ENCODE measurements at regions not wholly inside any gene's neighbourhood (a gene's known extent, or its start where the extent isn't known, plus 50 kb on each side); places are given as distances from the start of the nearest gene placed in this dataset.

DNA sequence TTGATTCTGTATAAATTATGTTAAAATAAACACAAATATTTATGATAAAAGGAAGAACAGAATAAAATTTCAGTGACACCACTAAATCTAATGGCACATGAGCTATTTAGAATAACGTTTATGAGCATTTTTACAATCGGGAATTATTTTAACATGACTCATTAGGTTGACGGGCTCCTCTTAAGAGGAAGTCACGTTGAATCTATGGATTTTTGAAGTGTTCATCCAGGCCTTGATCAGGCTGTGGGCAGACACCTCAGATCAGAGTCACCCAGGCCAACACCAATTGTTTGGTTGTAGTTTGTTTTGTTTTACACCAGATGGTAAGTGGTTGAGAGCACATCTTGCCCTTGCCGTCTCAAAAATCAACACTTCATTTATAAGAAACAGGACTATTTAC lies 257.8 kb downstream of the FOXO1 start:
- Histone ChIP-seq H3K4me1 (ENCODE audit: control insufficient read depth, insufficient read depth, low read length, unreplicated experiment) (peaks cover 19% of the 10 kb centered on the region), H2AFZ (ENCODE audit: low read length, unreplicated experiment) (no peak overlapping the region)

DNA sequence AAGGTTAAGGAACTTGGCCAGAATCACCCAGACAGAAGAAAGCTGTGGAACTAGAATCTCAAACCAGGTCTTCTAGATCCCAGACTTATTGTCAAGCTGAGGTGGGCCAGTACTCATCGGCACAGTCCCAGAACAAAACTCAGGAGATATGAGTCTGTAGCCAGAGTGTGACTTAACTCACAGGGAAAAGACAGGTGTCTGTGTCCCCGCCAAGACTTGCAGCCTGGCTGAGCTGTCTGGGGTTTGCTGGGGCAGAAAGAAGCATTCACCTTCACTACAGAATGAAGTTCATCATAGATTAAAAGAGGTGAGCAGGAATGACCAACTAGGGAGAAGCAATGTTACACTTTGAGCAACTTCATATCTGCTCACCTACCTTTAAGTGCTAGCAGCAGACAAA lies 257.2 kb downstream of the FOXO1 start:
- H3K79me2 ChIP-seq (ENCODE audit: control insufficient read depth, insufficient read depth, low read length, unreplicated experiment): no peaks in the 10 kb centered on the region
- H3K4me1 ChIP-seq (ENCODE audit: control insufficient read depth, insufficient read depth, low read length, unreplicated experiment): peaks cover 16% of the 10 kb centered on the region
- H3K27me3 ChIP-seq (ENCODE audit: insufficient read depth, low read length): no peaks in the 10 kb centered on the region
- H3K27ac ChIP-seq (ENCODE audit: low read depth, low read length): no peak overlapping the region
- 0 out of 2 replicates have a peak, but pooled peaks cover 7% of the 10 kb centered on the region for H3K36me3 ChIP-seq (ENCODE audit: insufficient read depth, low read length)
- no peak overlapping the region for H3K4me3 ChIP-seq (ENCODE audit: low read depth, low read length)
- no peak overlapping the region for H2AFZ ChIP-seq (ENCODE audit: low read length, unreplicated experiment)

More for the DNA sequence above, 257.8 kb downstream of the FOXO1 start:
- no peaks in the 10 kb centered on the region for H3K27me3 ChIP-seq (ENCODE audit: insufficient read depth, low read length)
- no peak overlapping the region for H3K4me3 ChIP-seq (ENCODE audit: low read depth, low read length)
- no peaks in the 10 kb centered on the region for H3K79me2 ChIP-seq (ENCODE audit: control insufficient read depth, insufficient read depth, low read length, unreplicated experiment)
- H3K36me3 ChIP-seq (ENCODE audit: insufficient read depth, low read length): 0 out of 2 replicates have a peak, but pooled peaks cover 7% of the 10 kb centered on the region
- H3K27ac ChIP-seq (ENCODE audit: low read depth, low read length): no peak overlapping the region

DNA sequence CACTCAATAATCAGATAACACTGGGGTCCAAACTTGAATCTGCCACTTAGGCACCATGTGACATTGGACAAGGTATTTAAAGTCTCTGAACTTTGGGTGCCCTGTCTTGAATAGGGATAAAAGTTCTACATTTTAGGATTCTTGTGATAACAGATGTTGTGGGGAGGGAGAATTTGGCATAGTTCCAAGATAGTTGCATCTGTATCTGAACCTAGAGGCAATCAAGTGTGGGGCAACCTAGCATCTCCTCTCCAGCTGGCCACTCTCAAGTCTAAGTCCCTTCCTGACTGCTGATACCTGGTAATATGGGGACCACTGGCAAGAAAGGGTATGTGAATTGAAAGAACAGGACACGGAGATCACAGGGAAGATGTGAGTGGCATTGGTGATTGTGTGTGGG lies 256.1 kb downstream of the FOXO1 start:
- no peaks in the 10 kb centered on the region for H3K27me3 ChIP-seq (ENCODE audit: insufficient read depth, low read length)
- H3K4me3 ChIP-seq (ENCODE audit: low read depth, low read length): no peak overlapping the region
- H3K4me1 ChIP-seq (ENCODE audit: control insufficient read depth, insufficient read depth, low read length, unreplicated experiment): peaks cover 16% of the 10 kb centered on the region
- H3K36me3 ChIP-seq (ENCODE audit: insufficient read depth, low read length): 0 out of 2 replicates have a peak, but pooled peaks cover 7% of the 10 kb centered on the region
- H3K27ac ChIP-seq (ENCODE audit: low read depth, low read length): no peak overlapping the region
- no peaks in the 10 kb centered on the region for H3K79me2 ChIP-seq (ENCODE audit: control insufficient read depth, insufficient read depth, low read length, unreplicated experiment)
- H2AFZ ChIP-seq (ENCODE audit: low read length, unreplicated experiment): no peak overlapping the region

- Histone ChIP-seq H3K36me3 (ENCODE audit: insufficient read depth, low read length) (no peaks in the 10 kb centered on the region), H3K79me2 (ENCODE audit: control insufficient read depth, insufficient read depth, low read length, unreplicated experiment) (no peaks in the 10 kb centered on the region), H3K4me1 (ENCODE audit: control insufficient read depth, insufficient read depth, low read length, unreplicated experiment) (no peaks in the 10 kb centered on the region), H3K4me3 (ENCODE audit: low read depth, low read length) (no peak overlapping the region), H3K27ac (ENCODE audit: low read depth, low read length) (no peak overlapping the region), H2AFZ (ENCODE audit: low read length, unreplicated experiment) (no peak overlapping the region), H3K27me3 (ENCODE audit: insufficient read depth, low read length) (no peaks in the 10 kb centered on the region)
Measured at GRCh38 chr13:40420160-40420740, 246.2 kb downstream of the FOXO1 start.

- Histone ChIP-seq H2AFZ (ENCODE audit: low read length, unreplicated experiment) (no peak overlapping the region), H3K27me3 (ENCODE audit: insufficient read depth, low read length) (no peaks in the 10 kb centered on the region), H3K36me3 (ENCODE audit: insufficient read depth, low read length) (no peaks in the 10 kb centered on the region), H3K4me1 (ENCODE audit: control insufficient read depth, insufficient read depth, low read length, unreplicated experiment) (no peaks in the 10 kb centered on the region), H3K79me2 (ENCODE audit: control insufficient read depth, insufficient read depth, low read length, unreplicated experiment) (no peaks in the 10 kb centered on the region), H3K27ac (ENCODE audit: low read depth, low read length) (no peak overlapping the region), H3K4me3 (ENCODE audit: low read depth, low read length) (no peak overlapping the region)
Measured at GRCh38 chr13:40422588-40423235, 243.7 kb downstream of the FOXO1 start.

DNA sequence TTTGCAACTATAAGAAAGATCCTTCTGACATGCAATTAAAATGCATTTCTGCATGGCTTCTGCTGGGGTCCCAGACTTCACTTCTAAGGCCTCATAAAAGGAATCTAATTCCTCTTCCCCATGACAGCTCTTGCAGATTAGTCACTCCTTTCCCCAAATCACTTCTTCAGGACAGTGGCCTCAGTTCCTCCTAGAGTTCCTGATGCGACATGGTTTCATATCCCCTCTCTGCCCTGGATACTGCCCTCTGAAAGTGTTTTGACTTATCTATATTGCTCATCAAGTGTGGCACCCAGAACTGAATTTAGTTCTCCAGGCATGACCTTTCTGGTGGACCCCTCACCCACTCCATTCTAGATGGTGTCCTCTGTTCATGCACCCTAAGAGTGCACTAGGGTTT lies 238.1 kb downstream of the FOXO1 start:
- Histone ChIP-seq H3K27me3 (ENCODE audit: insufficient read depth, low read length) (no peaks in the 10 kb centered on the region), H3K27ac (ENCODE audit: low read depth, low read length) (no peak overlapping the region), H3K4me1 (ENCODE audit: control insufficient read depth, insufficient read depth, low read length, unreplicated experiment) (no peaks in the 10 kb centered on the region), H2AFZ (ENCODE audit: low read length, unreplicated experiment) (no peak overlapping the region), H3K79me2 (ENCODE audit: control insufficient read depth, insufficient read depth, low read length, unreplicated experiment) (no peaks in the 10 kb centered on the region), H3K36me3 (ENCODE audit: insufficient read depth, low read length) (no peaks in the 10 kb centered on the region), H3K4me3 (ENCODE audit: low read depth, low read length) (no peak overlapping the region)

DNA sequence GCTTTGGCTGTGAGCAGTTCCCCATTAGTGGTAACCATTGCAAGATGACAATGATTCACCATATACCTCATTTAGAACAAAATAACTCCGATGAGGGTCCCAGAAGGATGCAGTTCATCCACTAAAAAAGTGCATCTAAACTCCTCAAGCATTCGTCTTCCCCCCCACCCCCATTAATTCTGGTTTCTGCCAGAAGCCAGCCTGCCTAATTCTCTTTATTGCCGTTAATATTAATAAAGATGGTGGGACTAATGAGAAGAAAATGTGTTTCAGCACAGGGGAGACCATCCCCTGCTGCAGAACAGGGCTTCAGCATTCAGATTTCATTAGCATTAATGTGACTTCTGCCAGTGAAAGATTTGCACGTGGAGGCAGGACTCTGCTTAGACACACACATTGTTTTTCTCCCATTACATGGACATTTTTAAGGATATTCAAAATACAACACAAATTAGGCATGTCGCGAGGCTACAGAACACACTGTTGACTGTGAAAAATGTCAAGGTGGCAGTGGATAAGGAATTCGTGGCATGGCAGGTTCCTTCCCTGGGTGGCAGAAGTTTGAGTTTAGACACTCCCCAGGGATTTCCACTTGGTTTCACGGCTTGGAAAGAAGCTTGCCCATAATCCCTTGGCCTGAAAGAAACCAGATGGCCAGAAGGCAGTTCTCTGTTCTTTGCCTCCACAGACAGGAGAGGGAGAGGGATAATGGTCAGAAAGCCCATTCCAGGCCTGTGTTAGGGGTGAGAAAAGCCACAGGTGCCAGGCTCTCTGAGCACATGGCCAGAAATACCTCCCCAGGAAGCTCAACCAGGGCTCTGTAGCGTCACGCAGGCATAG lies 236.5 kb downstream of the FOXO1 start:
- H3K4me3 ChIP-seq (ENCODE audit: low read depth, low read length): no peak overlapping the region
- no peaks in the 10 kb centered on the region for H3K79me2 ChIP-seq (ENCODE audit: control insufficient read depth, insufficient read depth, low read length, unreplicated experiment)
- H3K27ac ChIP-seq (ENCODE audit: low read depth, low read length): no peak overlapping the region
- no peaks in the 10 kb centered on the region for H3K27me3 ChIP-seq (ENCODE audit: insufficient read depth, low read length)
- no peak overlapping the region for H2AFZ ChIP-seq (ENCODE audit: low read length, unreplicated experiment)
- H3K4me1 ChIP-seq (ENCODE audit: control insufficient read depth, insufficient read depth, low read length, unreplicated experiment): no peaks in the 10 kb centered on the region
- no peaks in the 10 kb centered on the region for H3K36me3 ChIP-seq (ENCODE audit: insufficient read depth, low read length)

- H3K36me3 ChIP-seq (ENCODE audit: insufficient read depth, low read length): no peaks in the 10 kb centered on the region
- H3K79me2 ChIP-seq (ENCODE audit: control insufficient read depth, insufficient read depth, low read length, unreplicated experiment): no peaks in the 10 kb centered on the region
- H3K27ac ChIP-seq (ENCODE audit: low read depth, low read length): no peak overlapping the region
- H3K4me3 ChIP-seq (ENCODE audit: low read depth, low read length): no peak overlapping the region
- no peak overlapping the region for H2AFZ ChIP-seq (ENCODE audit: low read length, unreplicated experiment)
- H3K27me3 ChIP-seq (ENCODE audit: insufficient read depth, low read length): no peaks in the 10 kb centered on the region
- no peaks in the 10 kb centered on the region for H3K4me1 ChIP-seq (ENCODE audit: control insufficient read depth, insufficient read depth, low read length, unreplicated experiment)
Measured at GRCh38 chr13:40432018-40432978, 234.1 kb downstream of the FOXO1 start.

GRCh38 chr13:40433001-40433400 lies 233.4 kb downstream of the FOXO1 start:
- H3K4me1 ChIP-seq (ENCODE audit: control insufficient read depth, insufficient read depth, low read length, unreplicated experiment): peaks cover 3% of the 10 kb centered on the region
- H2AFZ ChIP-seq (ENCODE audit: low read length, unreplicated experiment): no peak overlapping the region
- H3K4me3 ChIP-seq (ENCODE audit: low read depth, low read length): no peak overlapping the region
- no peaks in the 10 kb centered on the region for H3K36me3 ChIP-seq (ENCODE audit: insufficient read depth, low read length)
- no peaks in the 10 kb centered on the region for H3K79me2 ChIP-seq (ENCODE audit: control insufficient read depth, insufficient read depth, low read length, unreplicated experiment)
- no peak overlapping the region for H3K27ac ChIP-seq (ENCODE audit: low read depth, low read length)
- H3K27me3 ChIP-seq (ENCODE audit: insufficient read depth, low read length): no peaks in the 10 kb centered on the region

GRCh38 chr13:40433577-40433976 lies 232.9 kb downstream of the FOXO1 start:
- Histone ChIP-seq H2AFZ (ENCODE audit: low read length, unreplicated experiment) (no peak overlapping the region), H3K4me3 (ENCODE audit: low read depth, low read length) (no peak overlapping the region), H3K36me3 (ENCODE audit: insufficient read depth, low read length) (no peaks in the 10 kb centered on the region), H3K27ac (ENCODE audit: low read depth, low read length) (no peak overlapping the region), H3K4me1 (ENCODE audit: control insufficient read depth, insufficient read depth, low read length, unreplicated experiment) (peaks cover 8% of the 10 kb centered on the region), H3K27me3 (ENCODE audit: insufficient read depth, low read length) (no peaks in the 10 kb centered on the region), H3K79me2 (ENCODE audit: control insufficient read depth, insufficient read depth, low read length, unreplicated experiment) (no peaks in the 10 kb centered on the region)
